ENCODE measurements at regions not wholly inside any gene's neighbourhood (a gene's known extent, or its start where the extent isn't known, plus 50 kb on each side); places are given as distances from the start of the nearest gene placed in this dataset.

DNA sequence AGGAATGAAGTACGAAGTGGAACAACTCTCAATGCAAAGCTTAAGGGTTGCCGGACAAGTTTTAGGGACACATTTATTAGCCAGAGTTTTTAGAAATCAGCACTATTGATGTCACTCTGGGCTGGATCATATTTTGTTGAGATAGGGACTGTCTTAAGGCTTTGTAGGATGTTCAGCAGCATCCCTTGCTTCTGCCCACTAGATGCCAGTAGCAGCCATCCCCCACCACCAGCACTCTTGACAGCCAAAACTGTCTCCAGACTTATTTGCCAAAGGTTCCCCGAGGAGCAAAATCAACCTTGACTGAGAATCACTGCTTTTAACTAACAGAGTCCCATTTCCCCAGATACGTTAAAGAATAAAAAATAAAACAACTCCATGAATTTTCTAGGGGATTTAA lies 1497.3 kb downstream of the STIM2 start:
- no peaks in the 10 kb centered on the region for H3K36me3 ChIP-seq (ENCODE audit: control insufficient read depth in 3 of 3, insufficient read depth in 2 of 3, low read depth in 1 of 3, low read length in 3 of 3)
- DNase-seq (no peak), FAIRE-seq (no peak)
- 52 to 72% (median 62%) methylated on average over 4 of the region's 4 CpGs for WGBS, 3 donors
- no peaks in the 10 kb centered on the region for H3K9me3 ChIP-seq (ENCODE audit: control insufficient read depth in 2 of 2, insufficient read depth in 1 of 2, low read depth in 1 of 2, low read length in 1 of 2)
- H3K27ac ChIP-seq (ENCODE audit: low read depth in 1 of 3, low read length in 2 of 3) = no peak overlapping the region
- H3K27me3 ChIP-seq (ENCODE audit: control insufficient read depth in 3 of 3, insufficient read depth in 3 of 3, low read length in 3 of 3) = no peaks in the 10 kb centered on the region
- no peaks in the 10 kb centered on the region for H3K4me1 ChIP-seq (ENCODE audit: control insufficient read depth in 3 of 3, insufficient read depth in 2 of 3, low read depth in 1 of 3, low read length in 2 of 3)
- H3K4me3 ChIP-seq (ENCODE audit: low read depth in 1 of 3, low read length in 3 of 3) = no peak overlapping the region

- DNase-seq = no peak
- 60 to 71% (median 66%) methylated on average over 2 of the region's 2 CpGs for WGBS, 3 donors
- no peak for FAIRE-seq
- Histone ChIP-seq H3K9me3 (ENCODE audit: control insufficient read depth in 2 of 2, insufficient read depth in 1 of 2, low read depth in 1 of 2, low read length in 1 of 2) (no peaks in the 10 kb centered on the region), H3K36me3 (ENCODE audit: control insufficient read depth in 3 of 3, insufficient read depth in 2 of 3, low read depth in 1 of 3, low read length in 3 of 3) (no peaks in the 10 kb centered on the region), H3K4me3 (ENCODE audit: low read depth in 1 of 3, low read length in 3 of 3) (no peak overlapping the region), H3K4me1 (ENCODE audit: control insufficient read depth in 3 of 3, insufficient read depth in 2 of 3, low read depth in 1 of 3, low read length in 2 of 3) (no peaks in the 10 kb centered on the region), H3K27ac (ENCODE audit: low read depth in 1 of 3, low read length in 2 of 3) (no peak overlapping the region), H3K27me3 (ENCODE audit: control insufficient read depth in 3 of 3, insufficient read depth in 3 of 3, low read length in 3 of 3) (no peaks in the 10 kb centered on the region)
Observed at GRCh38 chr4:28358606-28359005, 1498.0 kb downstream of the STIM2 start.

DNA sequence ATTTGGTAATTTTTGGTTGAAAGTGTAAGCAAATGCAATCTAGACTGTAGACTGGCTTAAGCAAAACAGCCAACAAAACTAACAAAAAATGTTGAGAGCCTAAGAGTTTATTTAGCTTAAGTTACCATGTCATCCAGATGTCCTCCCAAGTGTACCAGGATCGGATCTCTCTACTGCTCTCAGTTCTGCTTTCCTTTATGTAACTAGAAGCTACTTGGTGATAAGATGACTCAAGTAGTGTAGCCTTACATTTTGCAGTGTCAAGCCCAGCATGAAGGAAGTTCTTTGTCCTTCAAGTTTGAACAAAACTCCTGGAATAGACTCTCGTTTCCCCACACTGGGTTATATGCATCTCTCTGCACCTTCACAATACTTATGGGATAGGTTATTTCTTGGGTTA lies 1500.0 kb downstream of the STIM2 start:
- FAIRE-seq (no peak), DNase-seq (no peak)
- Histone ChIP-seq H3K27me3 (ENCODE audit: control insufficient read depth in 3 of 3, insufficient read depth in 3 of 3, low read length in 3 of 3) (no peaks in the 10 kb centered on the region), H3K27ac (ENCODE audit: low read depth in 1 of 3, low read length in 2 of 3) (no peak overlapping the region), H3K4me1 (ENCODE audit: control insufficient read depth in 3 of 3, insufficient read depth in 2 of 3, low read depth in 1 of 3, low read length in 2 of 3) (no peaks in the 10 kb centered on the region), H3K9me3 (ENCODE audit: control insufficient read depth in 2 of 2, insufficient read depth in 1 of 2, low read depth in 1 of 2, low read length in 1 of 2) (no peaks in the 10 kb centered on the region), H3K4me3 (ENCODE audit: low read depth in 1 of 3, low read length in 3 of 3) (no peak overlapping the region), H3K36me3 (ENCODE audit: control insufficient read depth in 3 of 3, insufficient read depth in 2 of 3, low read depth in 1 of 3, low read length in 3 of 3) (no peaks in the 10 kb centered on the region)
- WGBS, 3 donors = 46 to 75% (median 60%) methylated on average over 2 of the region's 2 CpGs

GRCh38 chr4:28362169-28362568 lies 1501.5 kb downstream of the STIM2 start:
- Histone ChIP-seq H3K9me3 (ENCODE audit: control insufficient read depth in 2 of 2, insufficient read depth in 1 of 2, low read depth in 1 of 2, low read length in 1 of 2) (no peaks in the 10 kb centered on the region), H3K36me3 (ENCODE audit: control insufficient read depth in 3 of 3, insufficient read depth in 2 of 3, low read depth in 1 of 3, low read length in 3 of 3) (no peaks in the 10 kb centered on the region), H3K4me1 (ENCODE audit: control insufficient read depth in 3 of 3, insufficient read depth in 2 of 3, low read depth in 1 of 3, low read length in 2 of 3) (no peaks in the 10 kb centered on the region), H3K27me3 (ENCODE audit: control insufficient read depth in 3 of 3, insufficient read depth in 3 of 3, low read length in 3 of 3) (no peaks in the 10 kb centered on the region), H3K27ac (ENCODE audit: low read depth in 1 of 3, low read length in 2 of 3) (no peak overlapping the region), H3K4me3 (ENCODE audit: low read depth in 1 of 3, low read length in 3 of 3) (no peak overlapping the region)
- WGBS, 3 donors = 49 to 68% (median 52%) methylated on average over 4 of the region's 4 CpGs
- FAIRE-seq (no peak), DNase-seq (no peak)

- Histone ChIP-seq H3K4me1 (ENCODE audit: control insufficient read depth in 3 of 3, insufficient read depth in 2 of 3, low read depth in 1 of 3, low read length in 2 of 3) (no peaks in the 10 kb centered on the region), H3K27ac (ENCODE audit: low read depth in 1 of 3, low read length in 2 of 3) (no peak overlapping the region), H3K9me3 (ENCODE audit: control insufficient read depth in 2 of 2, insufficient read depth in 1 of 2, low read depth in 1 of 2, low read length in 1 of 2) (no peaks in the 10 kb centered on the region), H3K4me3 (ENCODE audit: low read depth in 1 of 3, low read length in 3 of 3) (no peak overlapping the region), H3K27me3 (ENCODE audit: control insufficient read depth in 3 of 3, insufficient read depth in 3 of 3, low read length in 3 of 3) (no peaks in the 10 kb centered on the region), H3K36me3 (ENCODE audit: control insufficient read depth in 3 of 3, insufficient read depth in 2 of 3, low read depth in 1 of 3, low read length in 3 of 3) (no peaks in the 10 kb centered on the region)
- 85 to 90% (median 87%) methylated on average over 1 of the region's 1 CpG for WGBS, 3 donors
- DNase-seq = no peak
- FAIRE-seq = no peak
Observed at GRCh38 chr4:28369499-28369898, 1508.9 kb downstream of the STIM2 start.

DNA sequence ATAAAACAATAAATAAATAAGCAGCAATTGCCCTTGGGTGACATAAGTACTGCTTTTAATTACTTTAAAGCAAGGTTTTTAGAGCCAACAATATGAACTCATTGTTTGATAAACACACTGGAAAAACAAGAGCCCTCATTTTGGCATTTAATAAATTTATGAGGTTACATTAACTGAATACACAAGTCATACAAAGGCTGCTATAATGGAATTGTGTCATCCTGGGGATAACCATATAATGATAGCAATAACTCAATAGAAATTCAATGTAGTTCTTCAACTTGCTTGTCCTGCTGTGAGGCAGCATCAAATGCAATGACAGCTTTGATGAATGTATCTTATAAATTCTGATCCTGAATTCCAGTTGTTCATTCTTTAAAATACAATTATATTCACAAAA lies 1512.5 kb downstream of the STIM2 start:
- FAIRE-seq (no peak), DNase-seq (no peak)
- H3K4me3 ChIP-seq (ENCODE audit: low read depth in 1 of 3, low read length in 3 of 3) = no peak overlapping the region
- H3K9me3 ChIP-seq (ENCODE audit: control insufficient read depth in 2 of 2, insufficient read depth in 1 of 2, low read depth in 1 of 2, low read length in 1 of 2) = no peaks in the 10 kb centered on the region
- no peaks in the 10 kb centered on the region for H3K4me1 ChIP-seq (ENCODE audit: control insufficient read depth in 3 of 3, insufficient read depth in 2 of 3, low read depth in 1 of 3, low read length in 2 of 3)
- no peak overlapping the region for H3K27ac ChIP-seq (ENCODE audit: low read depth in 1 of 3, low read length in 2 of 3)
- H3K27me3 ChIP-seq (ENCODE audit: control insufficient read depth in 3 of 3, insufficient read depth in 3 of 3, low read length in 3 of 3) = no peaks in the 10 kb centered on the region
- no peaks in the 10 kb centered on the region for H3K36me3 ChIP-seq (ENCODE audit: control insufficient read depth in 3 of 3, insufficient read depth in 2 of 3, low read depth in 1 of 3, low read length in 3 of 3)

DNA sequence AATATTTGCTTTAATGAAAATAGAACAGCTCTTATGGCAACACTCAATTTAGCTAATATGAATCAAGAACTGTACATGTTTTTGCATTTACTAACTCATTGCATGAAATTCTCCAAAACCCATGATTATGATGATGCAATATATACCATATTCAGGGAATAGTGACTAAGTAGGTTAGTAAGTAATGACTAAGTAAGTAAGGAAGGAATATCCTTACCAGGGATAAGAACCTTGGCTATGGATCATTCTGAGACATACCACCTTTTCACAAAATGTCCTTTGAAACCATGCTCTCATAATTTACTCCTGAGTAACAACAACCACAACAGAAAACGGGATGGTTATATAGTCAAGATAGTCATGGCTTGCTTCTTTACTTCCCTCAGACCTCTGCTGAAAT lies 1513.0 kb downstream of the STIM2 start:
- H3K9me3 ChIP-seq (ENCODE audit: control insufficient read depth in 2 of 2, insufficient read depth in 1 of 2, low read depth in 1 of 2, low read length in 1 of 2) = no peaks in the 10 kb centered on the region
- H3K4me3 ChIP-seq (ENCODE audit: low read depth in 1 of 3, low read length in 3 of 3) = no peak overlapping the region
- FAIRE-seq (no peak), DNase-seq (no peak)
- no peaks in the 10 kb centered on the region for H3K27me3 ChIP-seq (ENCODE audit: control insufficient read depth in 3 of 3, insufficient read depth in 3 of 3, low read length in 3 of 3)
- no peaks in the 10 kb centered on the region for H3K4me1 ChIP-seq (ENCODE audit: control insufficient read depth in 3 of 3, insufficient read depth in 2 of 3, low read depth in 1 of 3, low read length in 2 of 3)
- no peak overlapping the region for H3K27ac ChIP-seq (ENCODE audit: low read depth in 1 of 3, low read length in 2 of 3)
- H3K36me3 ChIP-seq (ENCODE audit: control insufficient read depth in 3 of 3, insufficient read depth in 2 of 3, low read depth in 1 of 3, low read length in 3 of 3) = no peaks in the 10 kb centered on the region
- WGBS, 3 donors = 61 to 80% (median 69%) methylated on average over 1 of the region's 1 CpG

DNA sequence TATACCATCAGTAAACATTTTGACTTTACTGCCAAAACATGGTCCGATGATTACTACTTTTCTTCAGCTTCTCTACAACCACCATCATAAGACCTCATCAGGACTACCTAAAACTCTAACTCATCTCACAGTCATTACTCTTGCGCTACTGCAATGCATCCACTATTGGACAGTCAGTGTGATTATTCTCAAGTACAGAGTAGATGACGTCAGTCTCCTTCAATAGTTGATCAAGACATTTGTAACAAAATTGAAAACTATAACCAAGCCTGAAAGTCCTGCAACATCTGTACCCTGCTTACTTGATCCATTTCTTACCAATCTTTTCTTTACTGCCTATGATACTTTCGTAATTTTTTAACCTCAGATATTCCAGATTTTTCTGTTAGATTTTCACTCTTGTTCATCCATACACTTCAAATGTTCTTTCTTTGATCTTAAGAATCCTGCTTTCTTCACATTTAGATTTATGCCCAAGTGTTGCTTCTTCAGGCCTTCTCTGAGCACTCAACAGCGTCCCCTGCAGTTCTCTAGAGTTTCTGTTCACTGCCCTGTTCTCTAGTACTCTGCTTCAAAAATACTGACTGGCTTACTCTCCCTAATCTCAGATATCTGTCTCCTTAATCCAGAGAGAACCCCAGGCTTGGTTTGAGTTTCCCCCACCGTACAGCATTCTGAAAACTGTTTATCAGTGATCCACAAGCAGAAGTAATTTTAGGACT lies 1517.6 kb downstream of the STIM2 start:
- no peaks in the 10 kb centered on the region for H3K9me3 ChIP-seq (ENCODE audit: control insufficient read depth in 2 of 2, insufficient read depth in 1 of 2, low read depth in 1 of 2, low read length in 1 of 2)
- WGBS, 3 donors = 71 to 77% (median 73%) methylated on average over 6 of the region's 6 CpGs
- H3K36me3 ChIP-seq (ENCODE audit: control insufficient read depth in 3 of 3, insufficient read depth in 2 of 3, low read depth in 1 of 3, low read length in 3 of 3) = no peaks in the 10 kb centered on the region
- no peak for DNase-seq
- H3K27me3 ChIP-seq (ENCODE audit: control insufficient read depth in 3 of 3, insufficient read depth in 3 of 3, low read length in 3 of 3) = no peaks in the 10 kb centered on the region
- FAIRE-seq = no peak
- H3K4me1 ChIP-seq (ENCODE audit: control insufficient read depth in 3 of 3, insufficient read depth in 2 of 3, low read depth in 1 of 3, low read length in 2 of 3) = no peaks in the 10 kb centered on the region
- H3K27ac ChIP-seq (ENCODE audit: low read depth in 1 of 3, low read length in 2 of 3) = no peak overlapping the region
- H3K4me3 ChIP-seq (ENCODE audit: low read depth in 1 of 3, low read length in 3 of 3) = no peak overlapping the region

- WGBS, 3 donors = 81 to 82% (median 82%) methylated on average over 2 of the region's 2 CpGs
- no peaks in the 10 kb centered on the region for H3K27me3 ChIP-seq (ENCODE audit: control insufficient read depth in 3 of 3, insufficient read depth in 3 of 3, low read length in 3 of 3)
- FAIRE-seq (no peak), DNase-seq (no peak)
- H3K4me1 ChIP-seq (ENCODE audit: control insufficient read depth in 3 of 3, insufficient read depth in 2 of 3, low read depth in 1 of 3, low read length in 2 of 3) = no peaks in the 10 kb centered on the region
- no peaks in the 10 kb centered on the region for H3K9me3 ChIP-seq (ENCODE audit: control insufficient read depth in 2 of 2, insufficient read depth in 1 of 2, low read depth in 1 of 2, low read length in 1 of 2)
- no peaks in the 10 kb centered on the region for H3K36me3 ChIP-seq (ENCODE audit: control insufficient read depth in 3 of 3, insufficient read depth in 2 of 3, low read depth in 1 of 3, low read length in 3 of 3)
- H3K27ac ChIP-seq (ENCODE audit: low read depth in 1 of 3, low read length in 2 of 3) = no peak overlapping the region
- no peak overlapping the region for H3K4me3 ChIP-seq (ENCODE audit: low read depth in 1 of 3, low read length in 3 of 3)
Observed at GRCh38 chr4:28385801-28386200, 1525.2 kb downstream of the STIM2 start.
